ENCODE measurements at regions not wholly inside any gene's neighbourhood (a gene's known extent, or its start where the extent isn't known, plus 50 kb on each side); places are given as distances from the start of the nearest gene placed in this dataset.

DNA sequence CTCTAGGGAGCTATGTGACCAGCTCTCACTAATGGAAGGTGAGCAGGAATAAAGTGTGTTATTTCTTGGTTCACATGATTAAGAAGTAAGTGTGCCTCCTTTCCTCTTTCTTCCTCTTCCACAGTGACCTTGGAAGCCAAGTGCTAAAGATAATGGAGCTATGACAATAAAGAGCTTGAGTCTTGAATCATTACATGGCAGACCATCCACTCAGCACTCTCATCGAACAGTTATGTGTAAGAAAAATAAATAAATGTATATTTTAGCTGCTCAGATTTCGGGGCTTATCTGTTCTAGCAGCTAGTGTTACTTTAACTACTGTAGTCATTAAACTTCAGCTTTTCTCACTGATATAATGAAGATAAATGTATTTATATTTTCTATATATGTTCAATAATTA is 72.9 kb downstream of the HDGFL1 start:
- no peak overlapping the region for H3K4me3 ChIP-seq
- H3K36me3 ChIP-seq (ENCODE audit: insufficient read depth, low read length): no peaks in the 10 kb centered on the region
- no peak overlapping the region for H3K9ac ChIP-seq (ENCODE audit: insufficient read length)
- no peak for DNase-seq (ENCODE audit: low read depth, low spot score)
- H3K27ac ChIP-seq: no peak overlapping the region
- H3K9me3 ChIP-seq (ENCODE audit: low read depth, low read length): no peaks in the 10 kb centered on the region
- TF ChIP-seq FOXP2 (optimal IDR thresholded peaks at IDR 0.05; ENCODE audit: control extremely low read depth, extremely low read length, insufficient read depth) (no peak), EZH2 (IDR thresholded peaks at IDR 0.05) (no peak), POLR2AphosphoS5 (IDR thresholded peaks at IDR 0.05; ENCODE audit: borderline replicate concordance, low read depth, low read length) (no peak)

- H3K27ac ChIP-seq: no peak overlapping the region
- no peak for TF ChIP-seq EZH2 (IDR thresholded peaks at IDR 0.05)
- TF ChIP-seq POLR2AphosphoS5 (IDR thresholded peaks at IDR 0.05; ENCODE audit: borderline replicate concordance, low read depth, low read length): no peak
- TF ChIP-seq FOXP2 (optimal IDR thresholded peaks at IDR 0.05; ENCODE audit: control extremely low read depth, extremely low read length, insufficient read depth): no peak
- H3K4me3 ChIP-seq: no peak overlapping the region
- H3K9me3 ChIP-seq (ENCODE audit: low read depth, low read length): no peaks in the 10 kb centered on the region
- no peaks in the 10 kb centered on the region for H3K36me3 ChIP-seq (ENCODE audit: insufficient read depth, low read length)
- no peak for DNase-seq (ENCODE audit: low read depth, low spot score)
- H3K9ac ChIP-seq (ENCODE audit: insufficient read length): no peak overlapping the region
Observed at GRCh38 chr6:22643780-22644179, 74.4 kb downstream of the HDGFL1 start.

DNA sequence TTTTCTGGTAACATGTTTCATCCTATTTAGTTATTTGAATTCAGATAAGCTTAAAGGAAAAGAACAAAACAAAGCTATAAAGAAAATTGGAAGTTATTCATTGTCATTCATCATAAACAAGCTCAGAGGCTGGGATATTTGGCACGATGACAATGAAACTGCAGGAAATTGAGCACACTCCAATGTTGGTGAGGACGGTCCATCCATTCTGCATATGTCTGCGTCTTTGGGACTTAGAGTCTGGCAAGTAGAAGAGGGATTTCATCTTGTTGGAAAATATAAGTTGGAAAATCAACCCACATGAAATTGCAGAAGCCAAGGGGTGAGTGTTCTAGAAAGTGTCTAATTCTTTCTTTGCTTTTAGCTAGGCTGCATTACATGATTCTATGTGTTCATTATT is 78.4 kb downstream of the HDGFL1 start:
- TF ChIP-seq FOXP2 (optimal IDR thresholded peaks at IDR 0.05; ENCODE audit: control extremely low read depth, extremely low read length, insufficient read depth): no peak
- no peak for TF ChIP-seq EZH2 (IDR thresholded peaks at IDR 0.05)
- TF ChIP-seq POLR2AphosphoS5 (IDR thresholded peaks at IDR 0.05; ENCODE audit: borderline replicate concordance, low read depth, low read length): no peak
- Histone ChIP-seq H3K9ac (ENCODE audit: insufficient read length) (no peak overlapping the region), H3K27ac (no peak overlapping the region), H3K9me3 (ENCODE audit: low read depth, low read length) (no peaks in the 10 kb centered on the region), H3K4me3 (no peak overlapping the region), H3K36me3 (ENCODE audit: insufficient read depth, low read length) (no peaks in the 10 kb centered on the region)
- DNase-seq (ENCODE audit: low read depth, low spot score): no peak

GRCh38 chr6:22651731-22652130 is 82.4 kb downstream of the HDGFL1 start:
- Histone ChIP-seq H3K9me3 (ENCODE audit: low read depth, low read length) (no peaks in the 10 kb centered on the region), H3K4me3 (no peak overlapping the region), H3K9ac (ENCODE audit: insufficient read length) (no peak overlapping the region), H3K36me3 (ENCODE audit: insufficient read depth, low read length) (no peaks in the 10 kb centered on the region), H3K27ac (no peak overlapping the region)
- no peak for DNase-seq (ENCODE audit: low read depth, low spot score)
- TF ChIP-seq FOXP2 (optimal IDR thresholded peaks at IDR 0.05; ENCODE audit: control extremely low read depth, extremely low read length, insufficient read depth) (no peak), EZH2 (IDR thresholded peaks at IDR 0.05) (no peak), POLR2AphosphoS5 (IDR thresholded peaks at IDR 0.05; ENCODE audit: borderline replicate concordance, low read depth, low read length) (no peak)

GRCh38 chr6:22653980-22654610 is 84.7 kb downstream of the HDGFL1 start:
- Histone ChIP-seq H3K4me3 (no peak overlapping the region), H3K36me3 (ENCODE audit: insufficient read depth, low read length) (no peaks in the 10 kb centered on the region), H3K27ac (no peak overlapping the region), H3K9me3 (ENCODE audit: low read depth, low read length) (no peaks in the 10 kb centered on the region), H3K9ac (ENCODE audit: insufficient read length) (no peak overlapping the region)
- DNase-seq (ENCODE audit: low read depth, low spot score): no peak
- TF ChIP-seq EZH2 (IDR thresholded peaks at IDR 0.05) (no peak), POLR2AphosphoS5 (IDR thresholded peaks at IDR 0.05; ENCODE audit: borderline replicate concordance, low read depth, low read length) (no peak), FOXP2 (optimal IDR thresholded peaks at IDR 0.05; ENCODE audit: control extremely low read depth, extremely low read length, insufficient read depth) (no peak)

DNA sequence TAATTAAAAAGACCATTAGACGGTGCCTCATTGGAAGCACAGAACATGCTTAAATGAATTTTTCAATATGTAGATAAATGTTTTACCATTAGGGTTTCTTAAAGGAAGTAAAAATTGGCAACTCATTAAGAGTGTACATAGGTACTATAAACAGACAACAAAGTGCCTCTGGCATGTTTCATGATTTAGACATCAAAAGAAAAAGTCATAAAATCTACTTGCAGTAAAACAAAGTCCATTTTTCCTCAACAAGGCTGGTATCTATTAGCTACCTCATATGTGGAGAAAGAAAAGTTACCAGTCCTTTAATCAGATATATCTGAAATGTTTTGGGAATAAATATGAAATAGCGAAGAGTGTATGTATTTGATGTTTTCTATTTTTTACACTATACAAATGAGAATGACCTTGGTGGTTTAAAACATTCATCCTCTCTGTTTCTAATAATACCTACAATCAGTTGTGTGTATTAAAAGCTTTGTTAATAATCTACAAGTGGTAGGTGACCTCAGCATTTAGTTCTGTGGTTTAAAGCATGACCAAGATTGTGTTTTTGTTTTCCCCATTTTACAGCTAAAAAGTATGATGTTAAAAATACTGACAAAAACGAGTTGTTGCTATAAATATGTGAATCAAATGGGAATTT is 87.5 kb downstream of the HDGFL1 start:
- H3K4me3 ChIP-seq: no peak overlapping the region
- H3K9me3 ChIP-seq (ENCODE audit: low read depth, low read length): no peaks in the 10 kb centered on the region
- no peaks in the 10 kb centered on the region for H3K36me3 ChIP-seq (ENCODE audit: insufficient read depth, low read length)
- H3K9ac ChIP-seq (ENCODE audit: insufficient read length): no peak overlapping the region
- no peak for DNase-seq (ENCODE audit: low read depth, low spot score)
- no peak overlapping the region for H3K27ac ChIP-seq
- TF ChIP-seq POLR2AphosphoS5 (IDR thresholded peaks at IDR 0.05; ENCODE audit: borderline replicate concordance, low read depth, low read length) (no peak), EZH2 (IDR thresholded peaks at IDR 0.05) (no peak), FOXP2 (optimal IDR thresholded peaks at IDR 0.05; ENCODE audit: control extremely low read depth, extremely low read length, insufficient read depth) (no peak)

GRCh38 chr6:22657352-22657980 is 88.1 kb downstream of the HDGFL1 start:
- H3K36me3 ChIP-seq (ENCODE audit: insufficient read depth, low read length): no peaks in the 10 kb centered on the region
- H3K9ac ChIP-seq (ENCODE audit: insufficient read length): no peak overlapping the region
- H3K4me3 ChIP-seq: no peak overlapping the region
- DNase-seq (ENCODE audit: low read depth, low spot score): no peak
- no peaks in the 10 kb centered on the region for H3K9me3 ChIP-seq (ENCODE audit: low read depth, low read length)
- no peak for TF ChIP-seq FOXP2 (optimal IDR thresholded peaks at IDR 0.05; ENCODE audit: control extremely low read depth, extremely low read length, insufficient read depth)
- TF ChIP-seq POLR2AphosphoS5 (IDR thresholded peaks at IDR 0.05; ENCODE audit: borderline replicate concordance, low read depth, low read length): no peak
- no peak for TF ChIP-seq EZH2 (IDR thresholded peaks at IDR 0.05)
- H3K27ac ChIP-seq: no peak overlapping the region

DNA sequence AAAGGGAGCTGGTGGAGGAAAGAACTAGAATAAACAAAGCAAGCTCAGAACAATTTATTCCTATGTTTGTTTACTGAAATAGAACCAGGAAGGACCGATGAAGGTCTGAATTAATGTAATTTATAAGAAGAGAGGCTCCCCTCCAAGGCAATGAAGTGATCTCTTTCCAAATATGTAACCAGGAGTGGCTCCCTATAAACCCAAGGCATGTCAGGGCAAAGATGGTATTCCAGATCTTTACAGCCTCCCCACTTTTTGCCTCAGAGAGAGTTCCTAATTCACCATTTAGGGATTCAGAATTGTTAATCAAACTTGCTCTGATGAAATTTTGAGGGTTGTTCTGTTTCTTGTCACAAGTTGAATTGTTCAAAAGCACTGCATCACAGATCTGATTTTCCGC is 88.8 kb downstream of the HDGFL1 start:
- Histone ChIP-seq H3K4me3 (no peak overlapping the region), H3K9me3 (ENCODE audit: low read depth, low read length) (no peaks in the 10 kb centered on the region), H3K27ac (no peak overlapping the region), H3K9ac (ENCODE audit: insufficient read length) (no peak overlapping the region), H3K36me3 (ENCODE audit: insufficient read depth, low read length) (no peaks in the 10 kb centered on the region)
- TF ChIP-seq EZH2 (IDR thresholded peaks at IDR 0.05): no peak
- no peak for TF ChIP-seq FOXP2 (optimal IDR thresholded peaks at IDR 0.05; ENCODE audit: control extremely low read depth, extremely low read length, insufficient read depth)
- no peak for TF ChIP-seq POLR2AphosphoS5 (IDR thresholded peaks at IDR 0.05; ENCODE audit: borderline replicate concordance, low read depth, low read length)
- DNase-seq (ENCODE audit: low read depth, low spot score): no peak
